ENCODE measurements at regions not wholly inside any gene's neighbourhood (a gene's known extent, or its start where the extent isn't known, plus 50 kb on each side); places are given as distances from the start of the nearest gene placed in this dataset.

GRCh38 chr4:110260299-110260698, 61.9 kb upstream of the ELOVL6 start:
- H2AFZ ChIP-seq (ENCODE audit: low read depth), result no peak overlapping the region
- no peak overlapping the region for H3K4me3 ChIP-seq (IDR thresholded peaks at IDR 0.05; ENCODE audit: insufficient read depth, low read depth, low read length)
- no peak for TF ChIP-seq CTCF (conservative IDR thresholded peaks at IDR 0.05; ENCODE audit: low read depth, low read length)
- H3K79me2 ChIP-seq (ENCODE audit: insufficient read depth, low read depth), result no peaks in the 10 kb centered on the region
- H3K4me2 ChIP-seq, result no peak overlapping the region
- H3K36me3 ChIP-seq (ENCODE audit: insufficient read depth), result no peaks in the 10 kb centered on the region
- no peak overlapping the region for H3K9ac ChIP-seq
- H4K20me1 ChIP-seq (ENCODE audit: insufficient read depth), result no peaks in the 10 kb centered on the region
- H3K27ac ChIP-seq, result no peak overlapping the region
- no peaks in the 10 kb centered on the region for H3K4me1 ChIP-seq (ENCODE audit: low read depth, poor library complexity, severe bottlenecking)
- H3K27me3 ChIP-seq (ENCODE audit: insufficient read depth, low read depth), result no peaks in the 10 kb centered on the region

- no peak for TF ChIP-seq CTCF (conservative IDR thresholded peaks at IDR 0.05; ENCODE audit: low read depth, low read length)
- Histone ChIP-seq H3K9ac (no peak overlapping the region), H3K79me2 (ENCODE audit: insufficient read depth, low read depth) (no peaks in the 10 kb centered on the region), H3K4me1 (ENCODE audit: low read depth, poor library complexity, severe bottlenecking) (no peaks in the 10 kb centered on the region), H3K4me3 (IDR thresholded peaks at IDR 0.05; ENCODE audit: insufficient read depth, low read depth, low read length) (no peak overlapping the region), H2AFZ (ENCODE audit: low read depth) (no peak overlapping the region), H3K4me2 (no peak overlapping the region), H3K27ac (no peak overlapping the region), H4K20me1 (ENCODE audit: insufficient read depth) (no peaks in the 10 kb centered on the region), H3K27me3 (ENCODE audit: insufficient read depth, low read depth) (no peaks in the 10 kb centered on the region), H3K36me3 (ENCODE audit: insufficient read depth) (no peaks in the 10 kb centered on the region)
These were observed 51.6 kb upstream of the ELOVL6 start for GRCh38 chr4:110250023-110250387.

GRCh38 chr4:110248831-110249253, 50.4 kb upstream of the ELOVL6 start:
- H3K27ac ChIP-seq, result no peak overlapping the region
- H3K27me3 ChIP-seq (ENCODE audit: insufficient read depth, low read depth), result no peaks in the 10 kb centered on the region
- no peak overlapping the region for H3K4me3 ChIP-seq (IDR thresholded peaks at IDR 0.05; ENCODE audit: insufficient read depth, low read depth, low read length)
- no peaks in the 10 kb centered on the region for H4K20me1 ChIP-seq (ENCODE audit: insufficient read depth)
- H3K4me1 ChIP-seq (ENCODE audit: low read depth, poor library complexity, severe bottlenecking), result no peaks in the 10 kb centered on the region
- no peaks in the 10 kb centered on the region for H3K36me3 ChIP-seq (ENCODE audit: insufficient read depth)
- no peak overlapping the region for H2AFZ ChIP-seq (ENCODE audit: low read depth)
- no peak overlapping the region for H3K9ac ChIP-seq
- TF ChIP-seq CTCF (conservative IDR thresholded peaks at IDR 0.05; ENCODE audit: low read depth, low read length), result no peak
- no peak overlapping the region for H3K4me2 ChIP-seq
- no peaks in the 10 kb centered on the region for H3K79me2 ChIP-seq (ENCODE audit: insufficient read depth, low read depth)

All from KMS-11 (cell line).